Gastroesophageal sphincter (tissue), 4 donors: ENCODE measurements at regions not wholly inside any gene's neighbourhood (a gene's known extent, or its start where the extent isn't known, plus 50 kb on each side); places are given as distances from the start of the nearest gene placed in this dataset.
A peak's percentile ranks its signal among the peaks of the same experiment; 100 is the strongest.

Source experiments
- ATAC-seq: fragments of 150-250 bp; one replicate; pipeline ENCODE4 v1.9.1; 2016; ENCODE audit warnings: mild to moderate bottlenecking, moderate library complexity
- H3K27ac ChIP-seq, 4 donors: fragments of 200-600 bp; sonication (generic) in 3 of 4; 1 replicate in 3 of 4; 2 replicates in 1 of 4; pipeline ENCODE4 v1.5.1; 2016 to 2019
- H3K27me3 ChIP-seq: fragments of 200-600 bp; sonication (generic); one replicate; pipeline ENCODE4 v1.5.1; 2019
- H3K36me3 ChIP-seq, 2 donors: fragments of 200-600 bp; sonication (generic); one replicate each; pipeline ENCODE4 v1.5.1; 2019; ENCODE audit warnings: control low read depth in 1 of 2
- H3K4me1 ChIP-seq, 3 donors: fragments of 200-600 bp; sonication (generic); 1 replicate in 2 of 3; 2 replicates in 1 of 3; pipeline ENCODE4 v1.5.1; 2016 to 2019; ENCODE audit warnings: control low read depth in 2 of 3
- H3K4me3 ChIP-seq, 2 donors: fragments of 200-600 bp; sonication (generic); one replicate each; pipeline ENCODE4 v1.5.1; 2019; ENCODE audit warnings: mild to moderate bottlenecking in 1 of 2, moderate library complexity in 1 of 2
- H3K9me3 ChIP-seq, 3 donors: fragments of 200-600 bp; sonication (generic); one replicate each; pipeline ENCODE4 v1.5.1; 2017 to 2019; ENCODE audit warnings: control low read depth in 2 of 3
- CTCF ChIP-seq, 4 experiments: fragments of 200-600 bp in 2 of 4; fragments of 450-650 bp in 2 of 4; sonication (generic) in 1 of 4; IDR thresholded peaks; one replicate each; pipeline ENCODE4 v1.5.1; 2017 to 2019; ENCODE audit warnings: antibody characterized with exemption in 4 of 4, mild to moderate bottlenecking in 2 of 4, moderate library complexity in 2 of 4
- EP300 ChIP-seq: sonication (generic); formaldehyde crosslinking; IDR thresholded peaks from one replicate; pipeline ENCODE4 v1.6.1; 2017; ENCODE audit warnings: antibody characterized with exemption, mild to moderate bottlenecking
- POLR2A ChIP-seq, 2 donors: fragments of 450-650 bp; IDR thresholded peaks; one replicate each; pipeline ENCODE4 v1.6.1; 2017; ENCODE audit warnings: antibody characterized with exemption in 2 of 2, mild to moderate bottlenecking in 2 of 2, moderate library complexity in 1 of 2
- POLR2AphosphoS5 ChIP-seq: sonication (generic); formaldehyde crosslinking; IDR thresholded peaks from one replicate; pipeline ENCODE4 v1.6.1; 2017; ENCODE audit warnings: antibody characterized with exemption
- WGBS, 2 donors: methylation state at CpG; one replicate each; pipeline ENCODE4 v1.1.5; 2018; ENCODE audit warnings: low coverage in 1 of 2; 5-methylcytosine and 5-hydroxymethylcytosine counted together

DNA sequence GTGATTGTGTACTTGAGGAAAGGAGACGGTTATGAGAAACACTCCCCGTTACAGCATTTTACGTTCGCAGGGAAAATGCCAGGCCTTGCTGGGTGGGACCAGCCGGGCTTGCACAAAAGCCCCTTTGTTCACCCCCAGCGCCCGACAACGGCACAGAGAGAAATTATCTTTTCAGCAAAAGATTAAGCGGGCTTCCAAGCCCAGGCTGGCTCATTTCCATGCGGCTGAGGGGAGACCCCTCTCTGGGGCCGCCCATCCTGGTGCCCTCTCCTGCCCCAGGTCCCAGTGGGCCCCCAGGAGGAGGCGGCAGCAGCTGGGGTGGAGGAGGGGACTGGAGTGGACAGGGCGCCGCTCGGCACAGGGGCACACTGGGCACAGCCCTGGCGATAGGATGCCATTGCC lies 50.8 kb upstream of the NOTCH1 start:
- WGBS, 2 donors: 87 to 97% methylated on average over 4 to 9 of the region's 16 CpGs
- TF ChIP-seq CTCF (IDR thresholded peaks at IDR 0.05): no peak
- TF ChIP-seq POLR2A (IDR thresholded peaks at IDR 0.05): no peak
- TF ChIP-seq EP300: no peak
- no peak for TF ChIP-seq POLR2AphosphoS5
- Histone ChIP-seq H3K36me3 (no peaks in the 10 kb centered on the region), H3K4me1 (peaks cover 0 to 25% (median 0%) of the 10 kb centered on the region in 3 donors), H3K4me3 (no peak overlapping the region), H3K9me3 (no peaks in the 10 kb centered on the region), H3K27ac (peak overlapping the region in 2 of 4 donors; percentile 20 to 44), H3K27me3 (peaks cover 23% of the 10 kb centered on the region)
- no peak for ATAC-seq

GRCh38 chr9:136596217-136596616 lies 50.4 kb upstream of the NOTCH1 start:
- Histone ChIP-seq H3K4me3 (no peak overlapping the region), H3K36me3 (no peaks in the 10 kb centered on the region), H3K9me3 (no peaks in the 10 kb centered on the region), H3K27ac (no peak overlapping the region), H3K4me1 (peaks cover 0 to 26% (median 0%) of the 10 kb centered on the region in 3 donors), H3K27me3 (peaks cover 23% of the 10 kb centered on the region)
- ATAC-seq: no peak
- 53 to 68% methylated on average over 3 to 7 of the region's 8 CpGs for WGBS, 2 donors
- TF ChIP-seq EP300 (no peak), POLR2AphosphoS5 (no peak), CTCF (IDR thresholded peaks at IDR 0.05) (no peak), POLR2A (IDR thresholded peaks at IDR 0.05) (no peak)

DNA sequence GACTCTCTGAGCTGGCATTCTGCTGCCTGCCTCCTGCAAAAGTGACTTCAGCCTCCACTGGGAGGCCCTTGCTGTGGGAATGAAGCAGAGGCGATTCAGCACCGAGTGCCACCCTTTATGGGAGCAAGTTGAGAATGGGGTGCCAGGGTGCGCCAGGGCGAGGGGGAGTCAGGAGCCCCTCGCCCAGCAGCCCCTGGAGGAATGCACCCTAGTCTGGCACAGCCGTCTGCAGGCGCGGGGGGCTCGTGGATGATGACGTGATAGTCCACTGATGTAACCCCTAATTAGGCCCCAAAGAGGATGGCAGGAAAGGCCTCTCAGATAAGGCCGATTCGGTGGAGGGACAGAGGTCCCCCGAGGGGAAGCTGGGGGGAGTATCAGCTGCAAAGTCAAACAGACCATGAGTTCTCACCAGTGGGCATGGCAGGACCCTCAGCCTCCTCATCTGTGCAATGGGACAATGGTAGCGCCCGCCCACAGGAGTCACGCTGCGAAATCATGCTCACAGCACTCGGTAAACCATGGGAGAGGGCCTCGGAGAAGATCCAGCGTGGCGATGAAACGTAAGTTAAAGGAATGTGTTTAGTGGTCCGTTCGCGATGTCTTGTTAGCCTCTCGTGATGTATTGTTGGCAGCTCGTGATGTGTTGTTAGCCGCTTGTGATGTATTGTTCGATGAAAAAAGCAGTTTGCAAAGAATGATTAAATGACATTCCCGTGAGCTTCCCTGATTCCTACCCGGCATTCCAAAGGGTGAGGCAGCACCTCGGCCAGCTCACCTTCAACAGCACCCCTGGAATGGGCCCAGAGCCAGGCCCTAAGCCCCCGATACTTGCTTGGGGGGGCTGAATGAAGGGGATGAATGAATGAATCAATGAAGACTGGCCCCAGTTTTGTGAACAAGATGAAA lies 49.7 kb upstream of the NOTCH1 start:
- Histone ChIP-seq H3K9me3 (no peaks in the 10 kb centered on the region), H3K36me3 (no peaks in the 10 kb centered on the region), H3K4me3 (no peak overlapping the region), H3K27ac (no peak overlapping the region), H3K27me3 (peaks cover 23% of the 10 kb centered on the region), H3K4me1 (peaks cover 0 to 33% (median under 1%) of the 10 kb centered on the region in 3 donors)
- ATAC-seq: no peak
- 73 to 77% methylated on average over 12 to 19 of the region's 33 CpGs for WGBS, 2 donors
- TF ChIP-seq POLR2A (IDR thresholded peaks at IDR 0.05): no peak
- TF ChIP-seq POLR2AphosphoS5: no peak
- TF ChIP-seq CTCF (IDR thresholded peaks at IDR 0.05): no peak
- TF ChIP-seq EP300: no peak
